NB4 (cell line): ENCODE measurements at regions not wholly inside any gene's neighbourhood (a gene's known extent, or its start where the extent isn't known, plus 50 kb on each side); places are given as distances from the start of the nearest gene placed in this dataset.

Source experiments
- CTCF ChIP-seq: IDR thresholded peaks from one replicate; pipeline ENCODE4 v1.5.1; 2012; ENCODE audit warnings: low read depth, low read length
- MAX ChIP-seq: IDR thresholded peaks from 2 replicates; pipeline ENCODE4 v1.6.1; 2011; ENCODE audit warnings: low read depth, low read length
- MYC ChIP-seq: IDR thresholded peaks from 2 replicates; pipeline ENCODE4 v1.6.1; 2011; ENCODE audit warnings: low read depth, low read length
- POLR2A ChIP-seq: IDR thresholded peaks from 2 replicates; pipeline ENCODE4 v1.6.1; 2011; ENCODE audit warnings: mild to moderate bottlenecking; ENCODE audit not compliant: insufficient read length; ENCODE audit errors: extremely low read depth

GRCh38 chr2:179344970-179345369 is 80.3 kb upstream of the SESTD1 start:
- TF ChIP-seq CTCF (no peak), POLR2A (no peak), MAX (no peak), MYC (no peak)
